SK-N-SH (cell line): ENCODE measurements at regions not wholly inside any gene's neighbourhood (a gene's known extent, or its start where the extent isn't known, plus 50 kb on each side); places are given as distances from the start of the nearest gene placed in this dataset.

Experiments used
- CTCF ChIA-PET: fragments of 300-600, 350-600 bp; formaldehyde crosslinking; extraction: SDS; loops from one replicate; lab custom pipeline; 2021; lab: Yijun Ruan, JAX
- POLR2A ChIA-PET: fragments of 350-600 bp; sonication (Branson Sonifier 250); formaldehyde crosslinking; extraction: SDS; loops from one replicate; lab custom pipeline; 2020; ENCODE audit warnings: antibody characterized with exemption, inconsistent platforms; lab: Yijun Ruan, JAX
- DNase-seq: peaks from one replicate; pipeline ENCODE4 v3.0.0; 2012
- H2AFZ ChIP-seq: fragments of 200-600 bp; sonication (generic); 2 replicates; pipeline ENCODE4 v1.8.1; 2016; ENCODE audit warnings: antibody characterized with exemption, mild to moderate bottlenecking, low read depth
- H3F3A ChIP-seq: fragments of 200-600 bp; sonication (generic); replicated peaks from 2 replicates; pipeline ENCODE3; 2016; ENCODE audit warnings: antibody characterized with exemption, mild to moderate bottlenecking; ENCODE audit not compliant: insufficient read depth
- H3K27ac ChIP-seq, 2 experiments: fragments of 200-500 bp in 1 of 2; fragments of 200-600 bp in 1 of 2; sonication (Bioruptor generic) in 1 of 2; sonication (generic), shearing (Covaris generic) in 1 of 2; 2 replicates each; pipeline versions ENCODE4 v1.5.1 to v1.6.1; 2014 to 2016; ENCODE audit warnings: low read depth in 2 of 2, inconsistent platforms in 1 of 2, low read length in 1 of 2, mild to moderate bottlenecking in 1 of 2, mixed read lengths in 1 of 2
- H3K27me3 ChIP-seq: fragments of 200-600 bp; sonication (generic), shearing (Covaris generic); 2 replicates; pipeline ENCODE4 v1.6.1; 2016; ENCODE audit warnings: mixed run types; ENCODE audit not compliant: insufficient read depth
- H3K36me3 ChIP-seq, 2 experiments: fragments of 200-500 bp in 1 of 2; fragments of 200-600 bp in 1 of 2; sonication (Bioruptor generic) in 1 of 2; sonication (generic) in 1 of 2; replicated peaks in 1 of 2; 2 replicates each; pipeline versions ENCODE3 to v1.5.1; 2014 to 2016; ENCODE audit warnings: low read length in 1 of 2, mild to moderate bottlenecking in 1 of 2; ENCODE audit not compliant: insufficient read depth in 2 of 2, control insufficient read depth in 1 of 2
- H3K4me1 ChIP-seq, 2 experiments: fragments of 200-500 bp in 1 of 2; fragments of 200-600 bp in 1 of 2; sonication (Bioruptor generic) in 1 of 2; sonication (generic), shearing (Covaris generic) in 1 of 2; 2 replicates each; pipeline versions ENCODE4 v1.5.1 to v1.6.1; 2014 to 2016; ENCODE audit warnings: low read depth in 1 of 2, low read length in 1 of 2, mixed run types in 1 of 2; ENCODE audit not compliant: insufficient read depth in 2 of 2, control insufficient read depth in 1 of 2
- H3K4me2 ChIP-seq: fragments of 200-600 bp; sonication (generic), shearing (Covaris generic); 2 replicates; pipeline ENCODE4 v1.6.1; 2017; ENCODE audit warnings: mixed run types
- H3K4me3 ChIP-seq, 2 experiments: fragments of 200-500 bp in 1 of 2; fragments of 200-600 bp in 1 of 2; sonication (Bioruptor generic) in 1 of 2; sonication (generic), shearing (Covaris generic) in 1 of 2; 2 replicates each; pipeline versions ENCODE4 v1.5.1 to v1.8.1; 2014 to 2016; ENCODE audit warnings: low read depth in 2 of 2, inconsistent platforms in 1 of 2, low read length in 1 of 2, mild to moderate bottlenecking in 1 of 2, mixed read lengths in 1 of 2, moderate library complexity in 1 of 2
- H3K79me2 ChIP-seq: fragments of 200-600 bp; sonication (generic); 2 replicates; pipeline ENCODE4 v1.8.1; 2017; ENCODE audit warnings: mild to moderate bottlenecking; ENCODE audit not compliant: insufficient read depth
- H3K9ac ChIP-seq: fragments of 200-600 bp; sonication (generic); 2 replicates; pipeline ENCODE4 v1.6.1; 2017; ENCODE audit warnings: mixed run types
- H3K9me2 ChIP-seq: fragments of 200-600 bp; sonication (generic); 2 replicates; pipeline ENCODE4 v1.6.1; 2017; ENCODE audit warnings: mixed run types
- H3K9me3 ChIP-seq: fragments of 200-600 bp; sonication (generic); 2 replicates; pipeline ENCODE4 v1.6.1; 2017; ENCODE audit warnings: mixed run types, mild to moderate bottlenecking, moderate library complexity
- H4K20me1 ChIP-seq: fragments of 200-600 bp; sonication (generic); 2 replicates; pipeline ENCODE4 v1.6.1; 2017; ENCODE audit warnings: mild to moderate bottlenecking, mixed run types; ENCODE audit not compliant: insufficient read depth
- FOXM1 ChIP-seq: IDR thresholded peaks from 2 replicates; pipeline ENCODE4 v1.4.0; 2012; ENCODE audit warnings: low read depth, mild to moderate bottlenecking
- RAD21 ChIP-seq: IDR thresholded peaks from 2 replicates; pipeline ENCODE4 v1.6.1; 2012; ENCODE audit warnings: mild to moderate bottlenecking, low read length
- RCOR1 ChIP-seq: fragments of 150-350 bp; IDR thresholded peaks from 2 replicates; pipeline ENCODE4 v1.6.1; 2017; ENCODE audit warnings: antibody characterized with exemption, low read length
- TAF1 ChIP-seq: IDR thresholded peaks from 2 replicates; pipeline ENCODE4 v1.6.1; 2012; ENCODE audit warnings: low read depth, mild to moderate bottlenecking, low read length, moderate library complexity, borderline replicate concordance
- TEAD4 ChIP-seq: IDR thresholded peaks from 2 replicates; pipeline ENCODE4 v1.4.0; 2012; ENCODE audit warnings: mild to moderate bottlenecking, borderline replicate concordance; ENCODE audit not compliant: insufficient read depth
- WGBS: methylation state at CpG from one replicate; pipeline ENCODE4 v1.1.6; 2017; ENCODE audit warnings: low lambda C conversion rate; 5-methylcytosine and 5-hydroxymethylcytosine counted together
- TF ChIP-seq, protein P1 (sequence below): IDR thresholded peaks from 2 replicates; pipeline ENCODE4; 2012
- TF ChIP-seq, protein P2 (sequence below): IDR thresholded peaks from 2 replicates; pipeline ENCODE4 v1.4.0; 2012; ENCODE audit warnings: low read depth

DNA sequence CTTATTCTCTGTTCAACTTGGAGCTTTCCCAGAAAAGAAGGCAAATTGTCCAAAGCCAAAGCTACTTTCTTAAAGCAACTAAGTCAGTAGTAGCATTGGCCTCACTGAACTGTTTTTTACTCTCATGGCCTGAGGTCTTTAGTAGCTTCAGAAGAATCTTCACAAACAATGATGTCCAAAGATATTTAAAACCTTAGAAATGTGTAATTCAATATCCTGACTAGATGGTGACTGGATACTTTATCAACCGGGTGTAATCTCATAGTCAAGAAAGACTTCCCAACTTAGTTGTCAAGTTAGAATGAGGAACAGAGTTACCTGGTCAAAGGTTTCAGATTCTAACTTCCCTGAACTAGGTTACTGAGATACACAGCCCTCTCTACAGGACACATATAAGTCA lies 226.3 kb upstream of the ARHGEF26 start (continued):
- TF ChIP-seq, protein P1, sequence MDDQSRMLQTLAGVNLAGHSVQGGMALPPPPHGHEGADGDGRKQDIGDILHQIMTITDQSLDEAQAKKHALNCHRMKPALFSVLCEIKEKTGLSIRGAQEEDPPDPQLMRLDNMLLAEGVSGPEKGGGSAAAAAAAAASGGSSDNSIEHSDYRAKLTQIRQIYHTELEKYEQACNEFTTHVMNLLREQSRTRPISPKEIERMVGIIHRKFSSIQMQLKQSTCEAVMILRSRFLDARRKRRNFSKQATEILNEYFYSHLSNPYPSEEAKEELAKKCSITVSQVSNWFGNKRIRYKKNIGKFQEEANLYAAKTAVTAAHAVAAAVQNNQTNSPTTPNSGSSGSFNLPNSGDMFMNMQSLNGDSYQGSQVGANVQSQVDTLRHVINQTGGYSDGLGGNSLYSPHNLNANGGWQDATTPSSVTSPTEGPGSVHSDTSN, result no peak
- no peak for TF ChIP-seq FOXM1

DNA sequence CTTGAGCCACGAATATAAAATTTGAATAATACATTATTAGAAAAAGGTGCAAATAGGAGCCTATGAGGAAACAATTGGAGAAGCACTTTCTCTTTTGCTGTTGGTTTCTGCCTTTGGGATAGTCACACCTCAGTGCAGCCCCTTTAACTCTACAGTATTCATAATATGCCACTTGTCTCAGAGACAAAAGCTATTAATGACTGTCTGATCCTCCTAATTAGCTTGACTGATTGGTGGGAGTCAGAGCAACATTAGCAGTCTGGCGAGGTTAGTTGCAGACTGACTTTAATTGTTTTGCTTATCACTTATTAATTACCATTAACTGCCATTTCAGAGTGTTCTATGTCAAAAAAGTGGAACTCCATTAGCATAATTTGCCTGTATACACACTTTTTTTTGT lies 225.0 kb upstream of the ARHGEF26 start:
- ChIA-PET POLR2A (no interaction called here), CTCF (no interaction called here)
- no peak overlapping the region for H3K4me2 ChIP-seq
- no peak for TF ChIP-seq TEAD4
- no peak for DNase-seq
- no peaks in the 10 kb centered on the region for H3F3A ChIP-seq
- WGBS, result 33% methylated on average over 2 of the region's 2 CpGs
- H3K27me3 ChIP-seq, result no peaks in the 10 kb centered on the region
- no peak overlapping the region for H3K9ac ChIP-seq
- no peaks in the 10 kb centered on the region for H3K36me3 ChIP-seq
- no peaks in the 10 kb centered on the region for H3K9me2 ChIP-seq
- no peak overlapping the region for H3K27ac ChIP-seq
- H3K9me3 ChIP-seq, result no peaks in the 10 kb centered on the region
- no peaks in the 10 kb centered on the region; a peak in 1 of 4 replicates for H3K4me1 ChIP-seq
- no peak overlapping the region for H2AFZ ChIP-seq
- H3K4me3 ChIP-seq, result no peak overlapping the region
- H4K20me1 ChIP-seq, result no peaks in the 10 kb centered on the region
- no peaks in the 10 kb centered on the region for H3K79me2 ChIP-seq

DNA sequence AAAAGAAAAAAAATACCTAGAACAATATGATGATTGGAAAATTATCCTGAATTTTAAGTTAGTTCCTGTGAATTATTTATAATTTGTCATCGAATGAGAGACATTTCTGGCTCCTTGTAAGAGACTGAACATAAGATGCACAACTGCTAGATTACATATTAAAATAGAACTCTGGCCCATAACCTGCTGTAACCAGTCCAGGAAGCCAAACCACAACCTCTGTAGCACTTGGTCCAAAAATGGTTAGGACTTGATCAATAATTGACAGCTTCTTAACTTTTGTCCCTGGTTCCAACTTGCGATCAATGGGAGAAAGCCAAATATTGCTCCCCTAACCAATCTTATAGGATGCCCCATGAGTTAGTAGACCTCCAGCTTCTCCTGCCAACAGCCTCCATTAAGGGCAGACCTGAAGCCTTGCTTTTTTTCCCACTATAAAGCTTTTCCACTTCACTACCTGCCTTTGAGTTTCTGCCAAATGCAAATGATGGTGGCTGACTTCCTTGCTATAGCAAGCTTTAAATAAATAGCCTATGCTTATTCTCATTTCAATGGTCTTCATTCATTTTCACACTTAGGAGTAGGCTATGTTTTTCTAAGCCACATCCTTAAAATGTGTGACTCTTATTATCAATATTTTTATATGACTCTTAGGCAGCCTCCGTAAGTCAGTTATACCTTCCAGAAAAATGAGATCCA lies 224.0 kb upstream of the ARHGEF26 start:
- Histone ChIP-seq H3K4me3 (no peak overlapping the region), H4K20me1 (no peaks in the 10 kb centered on the region), H3K4me1 (no peaks in the 10 kb centered on the region; a peak in 1 of 4 replicates), H3K9ac (no peak overlapping the region), H3K9me2 (no peaks in the 10 kb centered on the region), H3K79me2 (no peaks in the 10 kb centered on the region), H3K27me3 (no peaks in the 10 kb centered on the region), H3K9me3 (no peaks in the 10 kb centered on the region), H2AFZ (no peak overlapping the region), H3K4me2 (no peak overlapping the region)
- DNase-seq, result no peak
- WGBS, result 50% methylated on average over 3 of the region's 3 CpGs
- POLR2A ChIA-PET, result no interaction called here
- CTCF ChIA-PET, result no interaction called here
- TF ChIP-seq, protein P1, result no peak
- TF ChIP-seq TAF1 (no peak), RCOR1 (no peak), RAD21 (no peak)
- TF ChIP-seq, protein P2, sequence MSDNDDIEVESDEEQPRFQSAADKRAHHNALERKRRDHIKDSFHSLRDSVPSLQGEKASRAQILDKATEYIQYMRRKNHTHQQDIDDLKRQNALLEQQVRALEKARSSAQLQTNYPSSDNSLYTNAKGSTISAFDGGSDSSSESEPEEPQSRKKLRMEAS, result no peak
- TF ChIP-seq, all 33 proteins: peak for 0
- Histone ChIP-seq H3F3A (peaks cover 4% of the 10 kb centered on the region), H3K36me3 (no peaks in the 10 kb centered on the region), H3K27ac (no peak overlapping the region)
